HL-60 (cell line): ENCODE measurements at regions not wholly inside any gene's neighbourhood (a gene's known extent, or its start where the extent isn't known, plus 50 kb on each side); places are given as distances from the start of the nearest gene placed in this dataset.

Experiments used
- REST ChIP-seq: IDR thresholded peaks from 2 replicates; pipeline ENCODE4 v1.6.1; 2012; ENCODE audit warnings: low read depth; ENCODE audit not compliant: insufficient replicate concordance
- TF ChIP-seq, protein P1 (sequence below): IDR thresholded peaks from one replicate; pipeline ENCODE4 v1.5.1; 2011; ENCODE audit warnings: low read length, control low read depth, inconsistent platforms; ENCODE audit not compliant: insufficient read depth

GRCh38 chr5:33300209-33300742 is 140.5 kb upstream of the TARS1 start:
- TF ChIP-seq, protein P1, sequence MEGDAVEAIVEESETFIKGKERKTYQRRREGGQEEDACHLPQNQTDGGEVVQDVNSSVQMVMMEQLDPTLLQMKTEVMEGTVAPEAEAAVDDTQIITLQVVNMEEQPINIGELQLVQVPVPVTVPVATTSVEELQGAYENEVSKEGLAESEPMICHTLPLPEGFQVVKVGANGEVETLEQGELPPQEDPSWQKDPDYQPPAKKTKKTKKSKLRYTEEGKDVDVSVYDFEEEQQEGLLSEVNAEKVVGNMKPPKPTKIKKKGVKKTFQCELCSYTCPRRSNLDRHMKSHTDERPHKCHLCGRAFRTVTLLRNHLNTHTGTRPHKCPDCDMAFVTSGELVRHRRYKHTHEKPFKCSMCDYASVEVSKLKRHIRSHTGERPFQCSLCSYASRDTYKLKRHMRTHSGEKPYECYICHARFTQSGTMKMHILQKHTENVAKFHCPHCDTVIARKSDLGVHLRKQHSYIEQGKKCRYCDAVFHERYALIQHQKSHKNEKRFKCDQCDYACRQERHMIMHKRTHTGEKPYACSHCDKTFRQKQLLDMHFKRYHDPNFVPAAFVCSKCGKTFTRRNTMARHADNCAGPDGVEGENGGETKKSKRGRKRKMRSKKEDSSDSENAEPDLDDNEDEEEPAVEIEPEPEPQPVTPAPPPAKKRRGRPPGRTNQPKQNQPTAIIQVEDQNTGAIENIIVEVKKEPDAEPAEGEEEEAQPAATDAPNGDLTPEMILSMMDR: no peak
- no peak for TF ChIP-seq REST
